ENCODE measurements at regions not wholly inside any gene's neighbourhood (a gene's known extent, or its start where the extent isn't known, plus 50 kb on each side); places are given as distances from the start of the nearest gene placed in this dataset.

DNA sequence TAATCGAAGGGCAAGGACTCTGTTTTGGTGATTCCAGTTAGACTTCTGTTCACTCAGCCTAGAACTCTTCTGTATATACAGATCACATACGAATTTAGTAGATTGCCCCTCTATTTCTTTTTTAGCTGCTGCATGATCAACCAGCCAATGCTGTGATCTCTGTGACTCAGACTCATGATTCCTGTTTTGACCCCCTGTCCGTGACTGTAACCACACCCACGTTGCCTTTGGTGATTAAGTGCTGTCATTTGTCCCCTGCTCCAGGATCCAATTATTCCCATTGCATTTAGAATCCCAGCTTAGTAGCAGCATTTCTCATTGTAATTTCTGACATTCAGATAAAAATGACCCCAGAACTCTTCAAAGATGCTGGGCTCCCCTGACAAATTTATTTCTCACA, 545.7 kb downstream of the NPIPA7 start:
- Histone ChIP-seq H3K9me3 (ENCODE audit: control insufficient read depth in 4 of 4, low read length in 3 of 4) (no peaks in the 10 kb centered on the region), H3K4me3 (ENCODE audit: low read depth in 1 of 3, low read length in 3 of 3) (no peak overlapping the region), H3K27me3 (ENCODE audit: control insufficient read depth in 4 of 4, insufficient read depth in 4 of 4, low read length in 3 of 4) (no peaks in the 10 kb centered on the region), H3K9ac (ENCODE audit: low read depth in 1 of 2, low read length in 2 of 2) (no peak overlapping the region), H3K27ac (ENCODE audit: low read depth in 1 of 2, low read length in 2 of 2) (no peak overlapping the region), H3K36me3 (ENCODE audit: control insufficient read depth in 4 of 4, insufficient read depth in 3 of 4, low read depth in 1 of 4, low read length in 3 of 4) (no peaks in the 10 kb centered on the region), H3K4me1 (ENCODE audit: control insufficient read depth in 4 of 4, insufficient read depth in 4 of 4, low read length in 3 of 4) (no peaks in the 10 kb centered on the region)
- TF ChIP-seq JUND (IDR thresholded peaks at IDR 0.05): no peak
- TF ChIP-seq HNF4G (IDR thresholded peaks at IDR 0.05): no peak
- no peak for TF ChIP-seq GABPA (IDR thresholded peaks at IDR 0.05 in 1 of 2, conservative IDR thresholded peaks at IDR 0.05 in 1 of 2)
- TF ChIP-seq FOXA2 (IDR thresholded peaks at IDR 0.05): no peak
- no peak for TF ChIP-seq NR2F2 (IDR thresholded peaks at IDR 0.05)
- TF ChIP-seq ATF3 (IDR thresholded peaks at IDR 0.05): no peak
- TF ChIP-seq, protein P1, sequence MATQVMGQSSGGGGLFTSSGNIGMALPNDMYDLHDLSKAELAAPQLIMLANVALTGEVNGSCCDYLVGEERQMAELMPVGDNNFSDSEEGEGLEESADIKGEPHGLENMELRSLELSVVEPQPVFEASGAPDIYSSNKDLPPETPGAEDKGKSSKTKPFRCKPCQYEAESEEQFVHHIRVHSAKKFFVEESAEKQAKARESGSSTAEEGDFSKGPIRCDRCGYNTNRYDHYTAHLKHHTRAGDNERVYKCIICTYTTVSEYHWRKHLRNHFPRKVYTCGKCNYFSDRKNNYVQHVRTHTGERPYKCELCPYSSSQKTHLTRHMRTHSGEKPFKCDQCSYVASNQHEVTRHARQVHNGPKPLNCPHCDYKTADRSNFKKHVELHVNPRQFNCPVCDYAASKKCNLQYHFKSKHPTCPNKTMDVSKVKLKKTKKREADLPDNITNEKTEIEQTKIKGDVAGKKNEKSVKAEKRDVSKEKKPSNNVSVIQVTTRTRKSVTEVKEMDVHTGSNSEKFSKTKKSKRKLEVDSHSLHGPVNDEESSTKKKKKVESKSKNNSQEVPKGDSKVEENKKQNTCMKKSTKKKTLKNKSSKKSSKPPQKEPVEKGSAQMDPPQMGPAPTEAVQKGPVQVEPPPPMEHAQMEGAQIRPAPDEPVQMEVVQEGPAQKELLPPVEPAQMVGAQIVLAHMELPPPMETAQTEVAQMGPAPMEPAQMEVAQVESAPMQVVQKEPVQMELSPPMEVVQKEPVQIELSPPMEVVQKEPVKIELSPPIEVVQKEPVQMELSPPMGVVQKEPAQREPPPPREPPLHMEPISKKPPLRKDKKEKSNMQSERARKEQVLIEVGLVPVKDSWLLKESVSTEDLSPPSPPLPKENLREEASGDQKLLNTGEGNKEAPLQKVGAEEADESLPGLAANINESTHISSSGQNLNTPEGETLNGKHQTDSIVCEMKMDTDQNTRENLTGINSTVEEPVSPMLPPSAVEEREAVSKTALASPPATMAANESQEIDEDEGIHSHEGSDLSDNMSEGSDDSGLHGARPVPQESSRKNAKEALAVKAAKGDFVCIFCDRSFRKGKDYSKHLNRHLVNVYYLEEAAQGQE (IDR thresholded peaks at IDR 0.05): no peak
- no peak for TF ChIP-seq HNF4A (conservative IDR thresholded peaks at IDR 0.05)
- TF ChIP-seq MAX (IDR thresholded peaks at IDR 0.05): no peak
- no peak for TF ChIP-seq FOXA1 (IDR thresholded peaks at IDR 0.05)
- TF ChIP-seq YY1 (IDR thresholded peaks at IDR 0.05): no peak
- no peak for DNase-seq (ENCODE audit: low spot score)
- 57% methylated on average over 4 of the region's 4 CpGs for WGBS

DNA sequence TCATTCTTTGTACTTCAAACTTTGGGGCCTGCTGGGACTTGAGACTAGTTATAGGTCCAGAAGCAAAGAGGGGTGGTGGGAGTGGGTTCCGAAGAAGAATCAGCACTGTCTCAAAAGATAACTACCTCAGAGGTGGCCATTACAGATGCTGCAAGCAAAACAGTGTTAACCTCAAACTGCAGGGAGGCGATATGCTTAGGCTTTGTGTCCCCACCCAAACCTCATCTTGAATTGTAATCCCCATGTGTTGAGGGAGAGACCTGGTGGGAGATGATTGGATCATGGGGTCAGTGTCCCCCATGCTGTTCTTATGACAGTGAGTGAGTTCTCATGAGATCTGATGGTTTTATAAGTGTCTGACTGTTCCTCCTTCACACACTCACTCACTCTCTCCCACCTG, 545.3 kb downstream of the XYLT1 start:
- Histone ChIP-seq H3K27ac (ENCODE audit: low read depth in 1 of 2, low read length in 2 of 2) (no peak overlapping the region), H3K9ac (ENCODE audit: low read depth in 1 of 2, low read length in 2 of 2) (no peak overlapping the region), H3K36me3 (ENCODE audit: control insufficient read depth in 4 of 4, insufficient read depth in 3 of 4, low read depth in 1 of 4, low read length in 3 of 4) (no peaks in the 10 kb centered on the region), H3K4me1 (ENCODE audit: control insufficient read depth in 4 of 4, insufficient read depth in 4 of 4, low read length in 3 of 4) (no peaks in the 10 kb centered on the region), H3K4me3 (ENCODE audit: low read depth in 1 of 3, low read length in 3 of 3) (no peak overlapping the region), H3K27me3 (ENCODE audit: control insufficient read depth in 4 of 4, insufficient read depth in 4 of 4, low read length in 3 of 4) (no peaks in the 10 kb centered on the region), H3K9me3 (ENCODE audit: control insufficient read depth in 4 of 4, low read length in 3 of 4) (no peaks in the 10 kb centered on the region)
- TF ChIP-seq MAX (IDR thresholded peaks at IDR 0.05): no peak
- TF ChIP-seq EGR1 (IDR thresholded peaks at IDR 0.05; ENCODE audit: low read depth in 2 of 2): no peak
- no peak for DNase-seq (ENCODE audit: low spot score)
- WGBS: 79% methylated on average over 2 of the region's 2 CpGs

DNA sequence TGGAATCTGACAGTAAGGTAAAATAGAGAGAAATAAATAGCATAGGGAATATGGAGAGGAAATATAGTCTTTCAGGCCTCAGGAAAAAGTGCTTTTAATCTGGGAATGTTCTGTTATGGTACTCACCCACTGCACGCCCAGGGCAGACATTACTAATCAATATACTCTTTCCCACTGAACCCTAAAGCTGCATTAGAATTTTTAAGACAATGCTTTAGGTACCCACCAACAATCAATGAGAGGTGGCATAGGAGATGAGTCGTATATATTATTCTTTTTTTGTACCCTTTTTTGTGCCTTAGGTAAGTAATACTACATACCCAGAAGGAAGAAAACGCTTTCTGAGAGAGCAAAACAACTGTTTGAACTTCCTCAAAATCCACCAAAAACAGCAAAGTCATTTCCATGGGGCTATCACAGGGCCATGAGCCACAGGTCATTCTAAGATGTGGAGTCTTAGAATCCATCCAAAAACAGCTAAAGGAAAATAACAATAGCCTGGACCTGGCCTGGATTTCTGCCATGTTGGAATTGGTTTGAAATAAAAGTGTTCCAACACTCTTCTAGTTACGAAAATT, 542.1 kb downstream of the XYLT1 start:
- Histone ChIP-seq H3K27ac (ENCODE audit: low read depth in 1 of 2, low read length in 2 of 2) (no peak overlapping the region), H3K9me3 (ENCODE audit: control insufficient read depth in 4 of 4, low read length in 3 of 4) (peaks cover 0 to under 1% (median 0%) of the 10 kb centered on the region in 4 donors), H3K36me3 (ENCODE audit: control insufficient read depth in 4 of 4, insufficient read depth in 3 of 4, low read depth in 1 of 4, low read length in 3 of 4) (no peaks in the 10 kb centered on the region), H3K9ac (ENCODE audit: low read depth in 1 of 2, low read length in 2 of 2) (no peak overlapping the region), H3K27me3 (ENCODE audit: control insufficient read depth in 4 of 4, insufficient read depth in 4 of 4, low read length in 3 of 4) (peaks cover 0 to 2% (median 0%) of the 10 kb centered on the region in 4 donors), H3K4me3 (ENCODE audit: low read depth in 1 of 3, low read length in 3 of 3) (no peak overlapping the region), H3K4me1 (ENCODE audit: control insufficient read depth in 4 of 4, insufficient read depth in 4 of 4, low read length in 3 of 4) (no peaks in the 10 kb centered on the region)
- 74% methylated on average over 4 of the region's 4 CpGs for WGBS
- TF ChIP-seq CTCF (IDR thresholded peaks at IDR 0.05; ENCODE audit: low read depth, low read length, missing input control) (no peak), ATF3 (IDR thresholded peaks at IDR 0.05) (no peak), MAX (IDR thresholded peaks at IDR 0.05) (no peak), NR2F2 (IDR thresholded peaks at IDR 0.05) (no peak), JUND (IDR thresholded peaks at IDR 0.05) (no peak), YY1 (IDR thresholded peaks at IDR 0.05) (no peak)
- DNase-seq (ENCODE audit: low spot score): no peak

Data from liver (tissue), 8 donors.